Activated CD8-positive, alpha-beta T cell treated with anti-CD3 and anti-CD28 coated beads for 36 hours (primary cell): ENCODE measurements at regions not wholly inside any gene's neighbourhood (a gene's known extent, or its start where the extent isn't known, plus 50 kb on each side); places are given as distances from the start of the nearest gene placed in this dataset.

Experiments
- ATAC-seq: fragments of 200-7000 bp; cut with Tn5 transposase; one replicate; pipeline ENCODE4 v1.10.0; 2021; ENCODE audit warnings: mild to moderate bottlenecking, moderate library complexity
- CTCF ChIA-PET: fragments of 350-600 bp; sonication (Branson Sonifier 250); formaldehyde crosslinking; loops from one replicate; lab custom pipeline; 2021; ENCODE audit warnings: antibody characterized with exemption; lab: Charles Lee
- POLR2A ChIA-PET: fragments of 350-600 bp; sonication (Branson Sonifier 250); formaldehyde crosslinking; loops from one replicate; lab custom pipeline; 2021; ENCODE audit warnings: antibody characterized with exemption; lab: Charles Lee
- DNase-seq: peaks from one replicate; pipeline ENCODE4 v3.0.0-alpha.2; 2020
- H3K27ac Mint-ChIP-seq: one replicate; pipeline ENCODE4 v1.8.0; 2021; ENCODE audit warnings: mild to moderate bottlenecking, mixed read lengths
- H3K27me3 Mint-ChIP-seq: one replicate; pipeline ENCODE4 v1.8.0; 2021; ENCODE audit warnings: mixed read lengths
- H3K36me3 Mint-ChIP-seq: one replicate; pipeline ENCODE4 v1.8.0; 2021; ENCODE audit warnings: low read depth, mixed read lengths
- H3K4me1 Mint-ChIP-seq: one replicate; pipeline ENCODE4 v1.8.0; 2021; ENCODE audit warnings: low read depth, mixed read lengths
- H3K4me3 Mint-ChIP-seq: one replicate; pipeline ENCODE4 v1.8.0; 2021; ENCODE audit warnings: mild to moderate bottlenecking, moderate library complexity, mixed read lengths
- H3K9me3 Mint-ChIP-seq: one replicate; pipeline ENCODE4 v1.8.0; 2021; ENCODE audit warnings: mixed read lengths
- CTCF ChIP-seq: fragments of 200-600 bp; IDR thresholded peaks from one replicate; pipeline ENCODE4 v1.8.0; 2022; ENCODE audit warnings: antibody characterized with exemption, mild to moderate bottlenecking
- intact Hi-C: fragments of 100-400 bp; cut with micrococcal nuclease; formaldehyde crosslinking; loops from one replicate; pipeline ENCODE4 v1.10.0; 2022

GRCh38 chr21:27674041-27674615, 707.2 kb upstream of the ADAMTS5 start:
- DNase-seq (no peak), ATAC-seq (no peak)
- Mint-ChIP-seq H3K4me1 (no peaks in the 10 kb centered on the region), H3K36me3 (no peaks in the 10 kb centered on the region), H3K9me3 (peaks cover 5% of the 10 kb centered on the region), H3K4me3 (no peak overlapping the region), H3K27ac (no peak overlapping the region), H3K27me3 (no peaks in the 10 kb centered on the region)
- intact Hi-C loops: no loop called here
- ChIA-PET CTCF (no interaction called here), POLR2A (no interaction called here)
- no peak for TF ChIP-seq CTCF

GRCh38 chr21:27673581-27673980, 706.7 kb upstream of the ADAMTS5 start:
- Mint-ChIP-seq H3K36me3 (no peaks in the 10 kb centered on the region), H3K27ac (no peak overlapping the region), H3K4me3 (no peak overlapping the region), H3K4me1 (no peaks in the 10 kb centered on the region), H3K27me3 (no peaks in the 10 kb centered on the region), H3K9me3 (peaks cover 5% of the 10 kb centered on the region)
- no peak for TF ChIP-seq CTCF
- ATAC-seq (no peak), DNase-seq (no peak)
- intact Hi-C loops: no loop called here
- ChIA-PET POLR2A (no interaction called here), CTCF (no interaction called here)

- Mint-ChIP-seq H3K27me3 (no peaks in the 10 kb centered on the region), H3K4me1 (no peaks in the 10 kb centered on the region), H3K9me3 (peaks cover 5% of the 10 kb centered on the region), H3K36me3 (no peaks in the 10 kb centered on the region), H3K4me3 (no peak overlapping the region), H3K27ac (no peak overlapping the region)
- ChIA-PET POLR2A (no interaction called here), CTCF (no interaction called here)
- intact Hi-C loops: no loop called here
- no peak for TF ChIP-seq CTCF
- DNase-seq (no peak), ATAC-seq (no peak)
Measured at GRCh38 chr21:27671207-27671606, 704.3 kb upstream of the ADAMTS5 start.

GRCh38 chr21:27653481-27653880, 686.6 kb upstream of the ADAMTS5 start:
- intact Hi-C loops: no loop called here
- H3K27ac Mint-ChIP-seq: no peak overlapping the region
- no peaks in the 10 kb centered on the region for H3K27me3 Mint-ChIP-seq
- no peaks in the 10 kb centered on the region for H3K4me1 Mint-ChIP-seq
- CTCF ChIA-PET: no interaction called here
- ATAC-seq (no peak), DNase-seq (no peak)
- TF ChIP-seq CTCF: no peak
- H3K4me3 Mint-ChIP-seq: no peak overlapping the region
- no peaks in the 10 kb centered on the region for H3K9me3 Mint-ChIP-seq
- H3K36me3 Mint-ChIP-seq: no peaks in the 10 kb centered on the region
- POLR2A ChIA-PET: no interaction called here

- no peak overlapping the region for H3K4me3 Mint-ChIP-seq
- ATAC-seq (no peak), DNase-seq (no peak)
- intact Hi-C loops: no loop called here
- H3K9me3 Mint-ChIP-seq: no peaks in the 10 kb centered on the region
- ChIA-PET CTCF (no interaction called here), POLR2A (no interaction called here)
- no peaks in the 10 kb centered on the region for H3K27me3 Mint-ChIP-seq
- no peak overlapping the region for H3K27ac Mint-ChIP-seq
- no peaks in the 10 kb centered on the region for H3K4me1 Mint-ChIP-seq
- H3K36me3 Mint-ChIP-seq: no peaks in the 10 kb centered on the region
- no peak for TF ChIP-seq CTCF
Measured at GRCh38 chr21:27649762-27650161, 682.9 kb upstream of the ADAMTS5 start.
